ENCODE measurements at regions not wholly inside any gene's neighbourhood (a gene's known extent, or its start where the extent isn't known, plus 50 kb on each side); places are given as distances from the start of the nearest gene placed in this dataset.

DNA sequence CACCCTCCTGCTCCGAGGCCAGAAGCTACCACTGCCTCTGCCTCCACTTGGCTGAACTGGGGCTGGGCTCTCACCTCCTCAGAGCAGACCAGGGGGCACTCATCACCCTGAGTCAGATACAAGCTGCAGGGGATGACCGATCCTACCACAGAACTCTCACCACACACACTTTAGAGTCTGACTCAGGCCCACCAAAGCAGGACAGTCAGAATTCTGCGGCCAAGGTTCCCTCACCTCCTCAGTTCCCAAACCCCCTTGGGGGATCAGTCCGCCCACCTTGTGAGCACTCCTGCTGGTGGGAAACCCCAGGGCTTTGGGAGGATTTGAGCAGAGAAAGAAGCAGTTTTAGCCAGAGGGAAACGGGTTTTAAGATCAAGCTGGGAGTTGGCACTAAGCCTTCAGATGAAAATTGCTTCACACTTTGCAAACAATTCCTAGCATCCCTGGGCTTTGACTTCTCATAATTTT lies 587.8 kb upstream of the JAG1 start:
- in situ Hi-C loops (cut with HindIII; ENCODE audit: low pct_unique_long_range_greater_than_20kb, low sequenced_read_pairs) (no loop called here), intact Hi-C loops (cut with micrococcal nuclease; ENCODE audit: unreplicated experiment) (no loop called here)
- H3K4me3 ChIP-seq (ENCODE audit: low read depth in 2 of 2, low read length in 2 of 2) = no peak overlapping the region
- BruUV-seq (replicated peaks) = no TSS peak
- no peaks in the 10 kb centered on the region for H3K27me3 ChIP-seq (ENCODE audit: control insufficient read depth, insufficient read depth, low read length)
- peak; percentile 71; the same call in 1 of the 2 replicates for ATAC-seq
- no peak for DNase-seq (ENCODE audit: low read depth, low spot score)
- H3K27ac ChIP-seq (ENCODE audit: low read length) = peak overlapping the region; percentile 67; the same call in 1 of the 2 replicates
- POLR2A ChIA-PET = no interaction called here
- CTCF ChIA-PET = interaction anchor here (0.5 to 0.8 kb wide), 2 partner anchors 56 to 186 kb away, joined by 3 to 4 read pairs; no protein-coding TSS in a partner anchor
- no peaks in the 10 kb centered on the region for H3K36me3 ChIP-seq (ENCODE audit: control insufficient read depth, insufficient read depth, low read length)
- peaks cover 3% of the 10 kb centered on the region for H3K4me1 ChIP-seq (ENCODE audit: control insufficient read depth, insufficient read depth, low read length)
- TF ChIP-seq TCF7L2 (IDR thresholded peaks at IDR 0.05; ENCODE audit: low read depth, low read length) (no peak), SIN3A (IDR thresholded peaks at IDR 0.05; ENCODE audit: borderline replicate concordance, insufficient read depth, low read depth, low read length) (no peak), POLR2AphosphoS5 (IDR thresholded peaks at IDR 0.05; ENCODE audit: low read depth, low read length) (no peak)
- TF ChIP-seq, protein P1, sequence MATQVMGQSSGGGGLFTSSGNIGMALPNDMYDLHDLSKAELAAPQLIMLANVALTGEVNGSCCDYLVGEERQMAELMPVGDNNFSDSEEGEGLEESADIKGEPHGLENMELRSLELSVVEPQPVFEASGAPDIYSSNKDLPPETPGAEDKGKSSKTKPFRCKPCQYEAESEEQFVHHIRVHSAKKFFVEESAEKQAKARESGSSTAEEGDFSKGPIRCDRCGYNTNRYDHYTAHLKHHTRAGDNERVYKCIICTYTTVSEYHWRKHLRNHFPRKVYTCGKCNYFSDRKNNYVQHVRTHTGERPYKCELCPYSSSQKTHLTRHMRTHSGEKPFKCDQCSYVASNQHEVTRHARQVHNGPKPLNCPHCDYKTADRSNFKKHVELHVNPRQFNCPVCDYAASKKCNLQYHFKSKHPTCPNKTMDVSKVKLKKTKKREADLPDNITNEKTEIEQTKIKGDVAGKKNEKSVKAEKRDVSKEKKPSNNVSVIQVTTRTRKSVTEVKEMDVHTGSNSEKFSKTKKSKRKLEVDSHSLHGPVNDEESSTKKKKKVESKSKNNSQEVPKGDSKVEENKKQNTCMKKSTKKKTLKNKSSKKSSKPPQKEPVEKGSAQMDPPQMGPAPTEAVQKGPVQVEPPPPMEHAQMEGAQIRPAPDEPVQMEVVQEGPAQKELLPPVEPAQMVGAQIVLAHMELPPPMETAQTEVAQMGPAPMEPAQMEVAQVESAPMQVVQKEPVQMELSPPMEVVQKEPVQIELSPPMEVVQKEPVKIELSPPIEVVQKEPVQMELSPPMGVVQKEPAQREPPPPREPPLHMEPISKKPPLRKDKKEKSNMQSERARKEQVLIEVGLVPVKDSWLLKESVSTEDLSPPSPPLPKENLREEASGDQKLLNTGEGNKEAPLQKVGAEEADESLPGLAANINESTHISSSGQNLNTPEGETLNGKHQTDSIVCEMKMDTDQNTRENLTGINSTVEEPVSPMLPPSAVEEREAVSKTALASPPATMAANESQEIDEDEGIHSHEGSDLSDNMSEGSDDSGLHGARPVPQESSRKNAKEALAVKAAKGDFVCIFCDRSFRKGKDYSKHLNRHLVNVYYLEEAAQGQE (IDR thresholded peaks at IDR 0.05; ENCODE audit: insufficient read depth in 1 of 2, low read depth in 2 of 2, low read length in 1 of 2) = no peak
- TF ChIP-seq, protein P2, sequence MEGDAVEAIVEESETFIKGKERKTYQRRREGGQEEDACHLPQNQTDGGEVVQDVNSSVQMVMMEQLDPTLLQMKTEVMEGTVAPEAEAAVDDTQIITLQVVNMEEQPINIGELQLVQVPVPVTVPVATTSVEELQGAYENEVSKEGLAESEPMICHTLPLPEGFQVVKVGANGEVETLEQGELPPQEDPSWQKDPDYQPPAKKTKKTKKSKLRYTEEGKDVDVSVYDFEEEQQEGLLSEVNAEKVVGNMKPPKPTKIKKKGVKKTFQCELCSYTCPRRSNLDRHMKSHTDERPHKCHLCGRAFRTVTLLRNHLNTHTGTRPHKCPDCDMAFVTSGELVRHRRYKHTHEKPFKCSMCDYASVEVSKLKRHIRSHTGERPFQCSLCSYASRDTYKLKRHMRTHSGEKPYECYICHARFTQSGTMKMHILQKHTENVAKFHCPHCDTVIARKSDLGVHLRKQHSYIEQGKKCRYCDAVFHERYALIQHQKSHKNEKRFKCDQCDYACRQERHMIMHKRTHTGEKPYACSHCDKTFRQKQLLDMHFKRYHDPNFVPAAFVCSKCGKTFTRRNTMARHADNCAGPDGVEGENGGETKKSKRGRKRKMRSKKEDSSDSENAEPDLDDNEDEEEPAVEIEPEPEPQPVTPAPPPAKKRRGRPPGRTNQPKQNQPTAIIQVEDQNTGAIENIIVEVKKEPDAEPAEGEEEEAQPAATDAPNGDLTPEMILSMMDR (IDR thresholded peaks at IDR 0.05) = no peak
- no peaks in the 10 kb centered on the region for H3K9me3 ChIP-seq (ENCODE audit: control insufficient read depth, insufficient read depth, low read depth, low read length)

DNA sequence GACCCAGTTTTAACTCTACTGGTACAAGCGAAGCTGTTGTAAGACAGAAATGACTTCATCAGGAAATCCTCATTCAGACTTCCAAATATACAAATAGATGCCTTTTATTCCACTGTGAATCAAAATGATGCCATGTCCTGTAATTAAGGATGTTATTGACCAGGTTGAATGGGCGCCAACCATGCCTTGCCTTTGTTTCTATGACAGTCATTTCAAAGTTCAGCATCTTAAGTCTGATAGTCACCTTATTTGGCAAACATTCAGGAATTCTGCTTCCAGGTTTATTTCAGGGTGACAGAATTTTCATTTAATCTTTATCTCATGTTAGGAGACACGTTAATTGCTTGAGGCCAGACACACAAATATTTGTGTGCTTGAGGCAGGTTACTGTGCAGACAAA lies 592.8 kb upstream of the JAG1 start:
- ChIA-PET CTCF (no interaction called here), POLR2A (interaction anchor here (0.6 to 0.7 kb wide), 2 partner anchors 44 to 602 kb away, joined by 3 read pairs; no protein-coding TSS in a partner anchor)
- Histone ChIP-seq H3K4me3 (ENCODE audit: low read depth in 2 of 2, low read length in 2 of 2) (no peak overlapping the region), H3K4me1 (ENCODE audit: control insufficient read depth, insufficient read depth, low read length) (peaks cover 17% of the 10 kb centered on the region), H3K27ac (ENCODE audit: low read length) (peak overlapping the region; percentile 71), H3K36me3 (ENCODE audit: control insufficient read depth, insufficient read depth, low read length) (no peaks in the 10 kb centered on the region), H3K9me3 (ENCODE audit: control insufficient read depth, insufficient read depth, low read depth, low read length) (no peaks in the 10 kb centered on the region), H3K27me3 (ENCODE audit: control insufficient read depth, insufficient read depth, low read length) (no peaks in the 10 kb centered on the region)
- TF ChIP-seq, protein P2 (IDR thresholded peaks at IDR 0.05) = no peak
- TF ChIP-seq, protein P1 (IDR thresholded peaks at IDR 0.05; ENCODE audit: insufficient read depth in 1 of 2, low read depth in 2 of 2, low read length in 1 of 2) = no peak
- no peak for TF ChIP-seq TCF7L2 (IDR thresholded peaks at IDR 0.05; ENCODE audit: low read depth, low read length)
- TF ChIP-seq POLR2AphosphoS5 (IDR thresholded peaks at IDR 0.05; ENCODE audit: low read depth, low read length) = no peak
- no peak for TF ChIP-seq SIN3A (IDR thresholded peaks at IDR 0.05; ENCODE audit: borderline replicate concordance, insufficient read depth, low read depth, low read length)
- ATAC-seq (no peak), DNase-seq (ENCODE audit: low read depth, low spot score) (peak; percentile 22)
- BruUV-seq (replicated peaks) = no TSS peak
- in situ Hi-C loops (cut with HindIII; ENCODE audit: low pct_unique_long_range_greater_than_20kb, low sequenced_read_pairs) = no loop called here
- intact Hi-C loops (cut with micrococcal nuclease; ENCODE audit: unreplicated experiment) = no loop called here

Data from Panc1 (cell line).